H1 (cell line): ENCODE measurements at regions not wholly inside any gene's neighbourhood (a gene's known extent, or its start where the extent isn't known, plus 50 kb on each side); places are given as distances from the start of the nearest gene placed in this dataset.

Experiments used
- CTCF ChIA-PET: fragments of 300-600 bp; sonication (Branson Sonifier 250); formaldehyde crosslinking; loops from one replicate; lab custom pipeline; 2021; ENCODE audit not compliant: partially characterized antibody; lab: Charles Lee
- POLR2A ChIA-PET: fragments of 300-600 bp; sonication (Branson Sonifier 250); formaldehyde crosslinking; loops from one replicate; lab custom pipeline; 2021; ENCODE audit warnings: inconsistent platforms; ENCODE audit not compliant: partially characterized antibody; lab: Charles Lee
- DNase-seq, 2 experiments: peaks; one replicate each; pipeline versions ENCODE4 v3.0.0 to v3.0.0-alpha.2; 2010 to 2022; ENCODE audit warnings: low spot score in 2 of 2, low read depth in 1 of 2, mixed read lengths in 1 of 2
- FAIRE-seq: peaks from 2 replicates; lab custom pipeline; 2011; peaks lifted over from hg19 to GRCh38; lab: Jason Lieb, UNC
- H2AFZ ChIP-seq: 2 replicates; pipeline ENCODE4 v1.8.1; 2012; ENCODE audit warnings: low read length, inconsistent platforms
- H2AK5ac ChIP-seq: 2 replicates; pipeline ENCODE4 v1.6.1; 2013; ENCODE audit warnings: low read depth, low read length
- H2BK120ac ChIP-seq: replicated peaks from 2 replicates; pipeline ENCODE3; 2013; ENCODE audit warnings: low read depth, low read length, inconsistent platforms
- H2BK12ac ChIP-seq: 2 replicates; pipeline ENCODE4 v1.6.1; 2013; ENCODE audit warnings: low read depth, low read length
- H2BK15ac ChIP-seq: 2 replicates; pipeline ENCODE4 v1.6.1; 2013; ENCODE audit warnings: low read length
- H2BK20ac ChIP-seq: 2 replicates; pipeline ENCODE4 v1.6.1; 2013; ENCODE audit warnings: low read length
- H2BK5ac ChIP-seq: 2 replicates; pipeline ENCODE4 v1.6.1; 2013; ENCODE audit warnings: low read depth, low read length
- H3K14ac ChIP-seq: 2 replicates; pipeline ENCODE4 v1.6.1; 2013; ENCODE audit warnings: inconsistent platforms; ENCODE audit not compliant: insufficient read length
- H3K18ac ChIP-seq: 2 replicates; pipeline ENCODE4 v1.6.1; 2013; ENCODE audit warnings: low read length; ENCODE audit errors: extremely low read depth
- H3K23ac ChIP-seq: 2 replicates; pipeline ENCODE4 v1.6.1; 2013; ENCODE audit warnings: inconsistent platforms; ENCODE audit not compliant: insufficient read length
- H3K23me2 ChIP-seq: 2 replicates; pipeline ENCODE4 v1.6.1; 2013; ENCODE audit warnings: low read depth, low read length
- H3K27ac ChIP-seq: 2 replicates; pipeline ENCODE4 v1.6.1; 2011; ENCODE audit warnings: low read depth, low read length, inconsistent platforms
- H3K27me3 ChIP-seq, 4 experiments: replicated peaks in 1 of 4; 1 replicate in 1 of 4; 2 replicates in 3 of 4; pipeline versions ENCODE4 v1.6.1 to v1.8.1; 2011 to 2013; ENCODE audit warnings: low read length in 3 of 4, mild to moderate bottlenecking in 3 of 4, inconsistent platforms in 2 of 4, mixed read lengths in 2 of 4, moderate library complexity in 1 of 4; ENCODE audit not compliant: control insufficient read depth in 3 of 4, insufficient read depth in 3 of 4; ENCODE audit errors: extremely low read depth in 1 of 4
- H3K36me3 ChIP-seq, 4 experiments: 2 replicates each; pipeline versions ENCODE4 v1.6.1 to v1.8.1; 2011 to 2013; ENCODE audit warnings: mild to moderate bottlenecking in 4 of 4, low read length in 3 of 4, moderate library complexity in 2 of 4, control low read depth in 1 of 4, inconsistent platforms in 1 of 4; ENCODE audit not compliant: insufficient read depth in 4 of 4, control insufficient read depth in 2 of 4
- H3K4ac ChIP-seq: replicated peaks from 2 replicates; pipeline ENCODE3; 2013; ENCODE audit warnings: low read length, low read depth, mixed read lengths, inconsistent platforms; ENCODE audit not compliant: insufficient read length
- H3K4me1 ChIP-seq, 4 experiments: replicated peaks in 1 of 4; 1 replicate in 1 of 4; 2 replicates in 3 of 4; pipeline versions ENCODE4 v1.6.1 to v1.8.1; 2011 to 2013; ENCODE audit warnings: low read length in 3 of 4, inconsistent platforms in 2 of 4, mixed read lengths in 1 of 4; ENCODE audit not compliant: insufficient read depth in 4 of 4, control insufficient read depth in 3 of 4
- H3K4me2 ChIP-seq, 2 experiments: 2 replicates each; pipeline versions ENCODE4 v1.6.1 to v1.8.1; 2011 to 2013; ENCODE audit warnings: low read depth in 2 of 2, low read length in 2 of 2, control low read depth in 1 of 2, inconsistent platforms in 1 of 2, mild to moderate bottlenecking in 1 of 2; ENCODE audit not compliant: insufficient read depth in 1 of 2
- H3K4me3 ChIP-seq, 4 experiments: fragments of 200-600, 300-600 bp in 1 of 4; sonication (generic), shearing (Covaris generic), sonication (Bioruptor Twin) in 1 of 4; 2 replicates each; pipeline versions ENCODE4 v1.5.1 to v1.8.1; 2011 to 2016; ENCODE audit warnings: low read length in 4 of 4, low read depth in 3 of 4, control low read depth in 2 of 4, inconsistent platforms in 2 of 4, mild to moderate bottlenecking in 2 of 4, mixed read lengths in 1 of 4, moderate library complexity in 1 of 4; ENCODE audit not compliant: insufficient read depth in 2 of 4; ENCODE audit errors: extremely low read depth in 1 of 4
- H3K56ac ChIP-seq: replicated peaks from 2 replicates; pipeline ENCODE3; 2013; ENCODE audit warnings: low read depth, mild to moderate bottlenecking, mixed read lengths, low read length, inconsistent platforms; ENCODE audit not compliant: insufficient read length
- H3K79me1 ChIP-seq: 2 replicates; pipeline ENCODE4 v1.6.1; 2013; ENCODE audit warnings: low read depth, low read length, control low read depth
- H3K79me2 ChIP-seq, 2 experiments: 2 replicates each; pipeline versions ENCODE4 v1.6.1 to v1.8.1; 2012 to 2013; ENCODE audit warnings: low read length in 2 of 2, mild to moderate bottlenecking in 2 of 2, inconsistent platforms in 1 of 2; ENCODE audit not compliant: insufficient read depth in 2 of 2, control insufficient read depth in 1 of 2
- H3K9ac ChIP-seq, 4 experiments: replicated peaks in 1 of 4; 1 replicate in 1 of 4; 2 replicates in 3 of 4; pipeline versions ENCODE4 v1.6.1 to v1.8.1; 2011 to 2013; ENCODE audit warnings: low read depth in 3 of 4, low read length in 3 of 4, control low read depth in 2 of 4, mild to moderate bottlenecking in 2 of 4, moderate library complexity in 2 of 4, inconsistent platforms in 1 of 4; ENCODE audit errors: extremely low read depth in 1 of 4
- H3K9me3 ChIP-seq, 2 experiments: 2 replicates each; pipeline versions ENCODE4 v1.6.1 to v1.8.1; 2012 to 2013; ENCODE audit warnings: mild to moderate bottlenecking in 2 of 2, moderate library complexity in 2 of 2, control low read depth in 1 of 2, inconsistent platforms in 1 of 2, low read depth in 1 of 2, low read length in 1 of 2, mixed read lengths in 1 of 2; ENCODE audit not compliant: insufficient read depth in 2 of 2
- H4K20me1 ChIP-seq, 2 experiments: replicated peaks in 1 of 2; 2 replicates each; pipeline versions ENCODE3 to v1.8.1; 2011 to 2013; ENCODE audit warnings: inconsistent platforms in 2 of 2, low read length in 2 of 2, mild to moderate bottlenecking in 1 of 2; ENCODE audit not compliant: insufficient read depth in 2 of 2, control insufficient read depth in 1 of 2
- H4K5ac ChIP-seq: 2 replicates; pipeline ENCODE4 v1.6.1; 2013; ENCODE audit warnings: low read length, low read depth, mixed read lengths, inconsistent platforms; ENCODE audit not compliant: insufficient read length
- H4K8ac ChIP-seq: 2 replicates; pipeline ENCODE4 v1.8.0; 2013; ENCODE audit warnings: mild to moderate bottlenecking, moderate library complexity, low read length, inconsistent platforms; ENCODE audit not compliant: insufficient read depth; ENCODE audit errors: extremely low read depth
- H4K91ac ChIP-seq: replicated peaks from 2 replicates; pipeline ENCODE3; 2013; ENCODE audit warnings: low read length, mixed read lengths, inconsistent platforms; ENCODE audit not compliant: insufficient read length
- FOSL1 ChIP-seq: IDR thresholded peaks from 2 replicates; pipeline ENCODE4 v1.6.1; 2011; ENCODE audit warnings: mild to moderate bottlenecking, low read depth, low read length, moderate library complexity; ENCODE audit not compliant: insufficient read depth
- JUN ChIP-seq: IDR thresholded peaks from 2 replicates; pipeline ENCODE4 v1.6.1; 2011; ENCODE audit warnings: low read depth, mild to moderate bottlenecking, improper control_type of control experiment, low read length
- KDM5A ChIP-seq: fragments of 200-600 bp; IDR thresholded peaks from 2 replicates; pipeline ENCODE4 v1.7.1; 2012; ENCODE audit warnings: mild to moderate bottlenecking, low read length, inconsistent platforms, mixed read lengths
- WGBS, 2 experiments: shearing (Covaris generic) in 1 of 2; methylation state at CpG; one replicate each; pipeline versions ENCODE4 v1.1.6 to v1.1.7; 2013 to 2015; ENCODE audit warnings: low lambda C conversion rate in 2 of 2, mixed read lengths in 2 of 2, inconsistent platforms in 1 of 2, low coverage in 1 of 2, missing lambda C conversion rate in 1 of 2; ENCODE audit not compliant: insufficient replicate concordance in 2 of 2, insufficient coverage in 1 of 2, insufficient read length in 1 of 2; ENCODE audit errors: extremely low coverage in 1 of 2, missing lambda C conversion rate in 1 of 2; 5-methylcytosine and 5-hydroxymethylcytosine counted together

DNA sequence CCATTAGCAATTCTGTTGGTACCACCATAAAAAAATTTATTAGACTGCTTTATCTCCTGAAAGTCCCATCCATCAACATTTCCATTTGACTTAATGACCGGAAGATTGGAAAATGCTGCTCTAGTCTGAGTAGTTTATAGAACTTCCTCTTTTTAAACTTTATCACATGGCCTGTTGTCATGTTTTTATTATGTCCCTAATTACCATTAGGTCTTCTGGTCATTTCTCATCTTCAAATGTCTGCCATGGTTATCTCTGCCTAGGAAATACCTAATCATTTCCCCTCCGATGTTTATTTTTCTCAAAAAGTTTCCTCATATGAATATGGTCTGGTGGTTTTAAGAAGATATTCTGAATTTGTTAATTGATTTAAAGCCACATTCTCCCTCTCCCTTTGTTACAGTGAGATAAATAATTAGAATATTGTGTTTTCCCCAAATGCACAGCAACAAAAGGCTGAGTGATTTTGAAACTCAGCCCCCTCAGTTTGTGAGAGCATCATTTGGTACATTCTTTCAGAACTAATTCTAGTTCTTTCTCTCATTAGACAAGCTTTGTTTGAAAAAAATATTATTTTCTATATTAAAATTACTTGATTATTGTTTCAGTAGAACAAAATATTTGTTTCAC, 317.1 kb upstream of the ST6GAL2 start:
- Histone ChIP-seq H2BK20ac (no peak overlapping the region), H3K4ac (no peak overlapping the region), H3K27me3 (no peaks in the 10 kb centered on the region), H2AK5ac (no peak overlapping the region), H3K9me3 (no peaks in the 10 kb centered on the region), H4K5ac (no peak overlapping the region), H3K9ac (no peak overlapping the region), H3K14ac (no peak overlapping the region), H4K8ac (no peak overlapping the region), H2BK12ac (no peak overlapping the region), H3K23me2 (no peaks in the 10 kb centered on the region), H2BK15ac (no peak overlapping the region), H3K23ac (no peak overlapping the region), H2BK5ac (no peak overlapping the region), H2BK120ac (no peak overlapping the region), H3K79me2 (no peaks in the 10 kb centered on the region), H2AFZ (no peak overlapping the region), H3K27ac (no peak overlapping the region), H3K36me3 (no peaks in the 10 kb centered on the region), H3K4me3 (no peak overlapping the region), H3K4me1 (no peaks in the 10 kb centered on the region), H3K4me2 (no peak overlapping the region), H3K56ac (no peak overlapping the region), H4K20me1 (no peaks in the 10 kb centered on the region), H4K91ac (no peak overlapping the region), H3K79me1 (no peaks in the 10 kb centered on the region), H3K18ac (no peak overlapping the region)
- DNase-seq (no peak), FAIRE-seq (no peak)
- POLR2A ChIA-PET = no interaction called here
- no peak for TF ChIP-seq JUN
- no peak for TF ChIP-seq KDM5A
- no peak for TF ChIP-seq FOSL1
- 47% methylated on average over 2 of the region's 2 CpGs; no CpG with 5 or more reads in 1 of the 2 experiments for WGBS, 2 experiments
- CTCF ChIA-PET = no interaction called here
